GM18861 (cell line): ENCODE measurements at regions not wholly inside any gene's neighbourhood (a gene's known extent, or its start where the extent isn't known, plus 50 kb on each side); places are given as distances from the start of the nearest gene placed in this dataset.
"Not testable (repeated sequence)": the region's sequence is repeated elsewhere in the genome, so short reads cannot be mapped to it uniquely, and the experiment has no call there.

Experiments used
- ATAC-seq: cut with Tn5 transposase; IDR thresholded peaks from one replicate; pipeline ENCODE4 v1.9.1; 2021; ENCODE audit not compliant: unreplicated experiment

GRCh38 chr4:12495211-12495610 is 988.9 kb downstream of the RAB28 start:
- ATAC-seq, result no peak

GRCh38 chr4:12492730-12493393 is 991.3 kb downstream of the RAB28 start:
- ATAC-seq, result no peak

- no peak for ATAC-seq
Observed at GRCh38 chr4:12488672-12489071, 995.5 kb downstream of the RAB28 start.

GRCh38 chr4:12487000-12487399 is 997.1 kb downstream of the RAB28 start:
- ATAC-seq, result no peak

- no peak for ATAC-seq
Observed at GRCh38 chr4:12472087-12472486, 1012.1 kb downstream of the RAB28 start.

- no peak for ATAC-seq
Observed at GRCh38 chr4:12471193-12471592, 1012.9 kb downstream of the RAB28 start.

GRCh38 chr4:12461576-12461975 is 1022.6 kb downstream of the RAB28 start:
- not testable (repeated sequence) for ATAC-seq

GRCh38 chr4:12459126-12459525 is 1025.0 kb downstream of the RAB28 start:
- ATAC-seq, result no peak

GRCh38 chr4:12458621-12459020 is 1025.5 kb downstream of the RAB28 start:
- ATAC-seq, result no peak

- no peak for ATAC-seq
Observed at GRCh38 chr4:12452291-12452690, 1023.6 kb upstream of the HS3ST1 start.

GRCh38 chr4:12447451-12447850 is 1018.8 kb upstream of the HS3ST1 start:
- no peak for ATAC-seq

- no peak for ATAC-seq
Observed at GRCh38 chr4:12446657-12447185, 1018.0 kb upstream of the HS3ST1 start.

- no peak for ATAC-seq
Observed at GRCh38 chr4:12446256-12446655, 1017.6 kb upstream of the HS3ST1 start.

- no peak for ATAC-seq
Observed at GRCh38 chr4:12445711-12446235, 1017.1 kb upstream of the HS3ST1 start.

- no peak for ATAC-seq
Observed at GRCh38 chr4:12439633-12440305, 1011.1 kb upstream of the HS3ST1 start.

- ATAC-seq, result not testable (repeated sequence)
Observed at GRCh38 chr4:12431259-12431658, 1002.6 kb upstream of the HS3ST1 start.

GRCh38 chr4:12421364-12421763 is 992.7 kb upstream of the HS3ST1 start:
- no peak for ATAC-seq

- no peak for ATAC-seq
Observed at GRCh38 chr4:12416755-12417154, 988.1 kb upstream of the HS3ST1 start.

- no peak for ATAC-seq
Observed at GRCh38 chr4:12414181-12414812, 985.6 kb upstream of the HS3ST1 start.

GRCh38 chr4:12411072-12411471 is 982.4 kb upstream of the HS3ST1 start:
- no peak for ATAC-seq

GRCh38 chr4:12409507-12410190 is 981.0 kb upstream of the HS3ST1 start:
- ATAC-seq, result no peak
